ENCODE measurements at regions not wholly inside any gene's neighbourhood (a gene's known extent, or its start where the extent isn't known, plus 50 kb on each side); places are given as distances from the start of the nearest gene placed in this dataset.

DNA sequence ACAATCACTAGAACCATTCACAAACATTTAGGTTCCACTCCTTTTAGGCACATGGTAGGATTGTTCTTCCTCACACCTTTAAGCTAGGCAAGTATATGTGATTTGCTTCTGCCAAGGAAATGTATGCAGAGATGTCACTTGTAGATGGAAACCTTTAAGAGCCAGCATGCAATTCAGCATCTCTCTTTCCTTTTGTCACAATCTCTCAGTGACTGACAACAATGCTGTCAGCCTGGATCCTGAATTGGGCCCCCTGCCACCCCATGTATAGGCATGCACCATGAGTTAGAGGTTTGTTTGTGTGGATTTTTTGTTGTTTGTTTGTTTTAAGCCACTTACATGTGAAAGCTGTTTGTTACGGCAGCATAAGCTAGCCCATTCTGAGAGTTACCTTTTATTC is 169.6 kb upstream of the PDE1C start:
- TF ChIP-seq, protein P1, sequence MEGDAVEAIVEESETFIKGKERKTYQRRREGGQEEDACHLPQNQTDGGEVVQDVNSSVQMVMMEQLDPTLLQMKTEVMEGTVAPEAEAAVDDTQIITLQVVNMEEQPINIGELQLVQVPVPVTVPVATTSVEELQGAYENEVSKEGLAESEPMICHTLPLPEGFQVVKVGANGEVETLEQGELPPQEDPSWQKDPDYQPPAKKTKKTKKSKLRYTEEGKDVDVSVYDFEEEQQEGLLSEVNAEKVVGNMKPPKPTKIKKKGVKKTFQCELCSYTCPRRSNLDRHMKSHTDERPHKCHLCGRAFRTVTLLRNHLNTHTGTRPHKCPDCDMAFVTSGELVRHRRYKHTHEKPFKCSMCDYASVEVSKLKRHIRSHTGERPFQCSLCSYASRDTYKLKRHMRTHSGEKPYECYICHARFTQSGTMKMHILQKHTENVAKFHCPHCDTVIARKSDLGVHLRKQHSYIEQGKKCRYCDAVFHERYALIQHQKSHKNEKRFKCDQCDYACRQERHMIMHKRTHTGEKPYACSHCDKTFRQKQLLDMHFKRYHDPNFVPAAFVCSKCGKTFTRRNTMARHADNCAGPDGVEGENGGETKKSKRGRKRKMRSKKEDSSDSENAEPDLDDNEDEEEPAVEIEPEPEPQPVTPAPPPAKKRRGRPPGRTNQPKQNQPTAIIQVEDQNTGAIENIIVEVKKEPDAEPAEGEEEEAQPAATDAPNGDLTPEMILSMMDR (IDR thresholded peaks at IDR 0.05; ENCODE audit: borderline replicate concordance, extremely low read depth, low read length, poor library complexity, severe bottlenecking) = no peak
- no peak for TF ChIP-seq EZH2 (IDR thresholded peaks at IDR 0.05; ENCODE audit: borderline replicate concordance, low read depth, low read length, severe bottlenecking)

Measured in DND-41 (cell line).